ENCODE measurements at regions not wholly inside any gene's neighbourhood (a gene's known extent, or its start where the extent isn't known, plus 50 kb on each side); places are given as distances from the start of the nearest gene placed in this dataset.

GRCh38 chr7:54338319-54338718, 203.9 kb upstream of the VSTM2A start:
- Histone ChIP-seq H3K4me3 (ENCODE audit: control insufficient read depth in 1 of 2, extremely low read depth in 1 of 2, low read length in 1 of 2) (no peak overlapping the region), H3K27me3 (replicated peaks in 1 of 2; ENCODE audit: control insufficient read depth in 2 of 2, extremely low read depth in 1 of 2, insufficient read depth in 2 of 2, low read length in 1 of 2) (no peaks in the 10 kb centered on the region), H3K4me1 (ENCODE audit: control insufficient read depth in 1 of 2, extremely low read depth in 1 of 2, insufficient read depth in 2 of 2, low read length in 2 of 2) (no peaks in the 10 kb centered on the region), H3K9me3 (no peaks in the 10 kb centered on the region), H3K27ac (ENCODE audit: low read length) (no peak overlapping the region), H3K36me3 (ENCODE audit: control insufficient read depth in 2 of 2, extremely low read depth in 1 of 2, insufficient read depth in 1 of 2, low read length in 1 of 2) (no peaks in the 10 kb centered on the region)
- no CpG with 5 or more reads among the region's 3 CpGs for WGBS (ENCODE audit: insufficient coverage)
- no peaks in the 10 kb centered on the region for H3K4me1 Mint-ChIP-seq
- CTCF ChIA-PET = no interaction called here
- no peak overlapping the region for H3K4me3 Mint-ChIP-seq
- H3K27me3 Mint-ChIP-seq = no peaks in the 10 kb centered on the region
- DNase-seq = no peak
- H3K9me3 Mint-ChIP-seq = peaks cover 0 to 32% (median 30%) of the 10 kb centered on the region in 3 donors
- H3K27ac Mint-ChIP-seq = no peak overlapping the region
- no peaks in the 10 kb centered on the region for H3K36me3 Mint-ChIP-seq
- no peak for ATAC-seq (replicated peaks in 1 of 4)
- POLR2A ChIA-PET = interaction anchor here in 1 of 2 donors (0.8 kb wide), 1 partner anchor 47 kb away, joined by 3 read pairs; no protein-coding TSS in a partner anchor

GRCh38 chr7:54339073-54339472, 203.1 kb upstream of the VSTM2A start:
- H3K4me3 ChIP-seq (ENCODE audit: control insufficient read depth in 1 of 2, extremely low read depth in 1 of 2, low read length in 1 of 2) = no peak overlapping the region

DNA sequence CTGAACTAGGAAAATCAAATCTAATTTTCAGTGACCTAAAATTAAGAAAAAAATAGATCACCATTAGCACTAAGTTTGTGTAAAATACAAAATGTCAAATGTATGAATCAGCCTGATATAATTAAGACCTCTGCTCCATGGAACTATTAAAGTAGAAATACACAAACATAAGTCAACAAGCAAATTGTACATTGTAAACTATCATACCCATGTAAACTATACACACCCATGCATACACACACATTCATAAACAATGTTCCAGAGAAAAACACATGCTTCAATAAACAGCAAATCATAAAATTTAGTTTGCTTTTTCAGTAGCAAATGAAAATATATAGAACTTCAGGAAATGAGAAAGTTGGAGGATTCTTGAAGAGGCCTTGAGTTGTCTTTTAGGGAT, 199.7 kb upstream of the VSTM2A start:
- ATAC-seq (replicated peaks in 1 of 4) (no peak), DNase-seq (no peak)
- H3K9me3 ChIP-seq = no peaks in the 10 kb centered on the region

More at GRCh38 chr7:54339073-54339472, 203.1 kb upstream of the VSTM2A start:
- no peaks in the 10 kb centered on the region for H3K4me1 Mint-ChIP-seq
- no peaks in the 10 kb centered on the region for H3K9me3 ChIP-seq
- H3K27ac ChIP-seq (ENCODE audit: low read length) = no peak overlapping the region
- H3K36me3 ChIP-seq (ENCODE audit: control insufficient read depth in 2 of 2, extremely low read depth in 1 of 2, insufficient read depth in 1 of 2, low read length in 1 of 2) = no peaks in the 10 kb centered on the region
- ChIA-PET POLR2A (no interaction called here), CTCF (no interaction called here)
- no peak overlapping the region for H3K27ac Mint-ChIP-seq
- H3K4me3 Mint-ChIP-seq = no peak overlapping the region
- no peaks in the 10 kb centered on the region for H3K4me1 ChIP-seq (ENCODE audit: control insufficient read depth in 1 of 2, extremely low read depth in 1 of 2, insufficient read depth in 2 of 2, low read length in 2 of 2)
- H3K36me3 Mint-ChIP-seq = no peaks in the 10 kb centered on the region
- DNase-seq (no peak), ATAC-seq (replicated peaks in 1 of 4) (no peak)
- 93% methylated on average over 3 of the region's 4 CpGs for WGBS (ENCODE audit: insufficient coverage)
- peaks cover 0 to 28% (median 25%) of the 10 kb centered on the region in 3 donors for H3K9me3 Mint-ChIP-seq
- H3K27me3 Mint-ChIP-seq = no peaks in the 10 kb centered on the region
- no peaks in the 10 kb centered on the region for H3K27me3 ChIP-seq (replicated peaks in 1 of 2; ENCODE audit: control insufficient read depth in 2 of 2, extremely low read depth in 1 of 2, insufficient read depth in 2 of 2, low read length in 1 of 2)

DNA sequence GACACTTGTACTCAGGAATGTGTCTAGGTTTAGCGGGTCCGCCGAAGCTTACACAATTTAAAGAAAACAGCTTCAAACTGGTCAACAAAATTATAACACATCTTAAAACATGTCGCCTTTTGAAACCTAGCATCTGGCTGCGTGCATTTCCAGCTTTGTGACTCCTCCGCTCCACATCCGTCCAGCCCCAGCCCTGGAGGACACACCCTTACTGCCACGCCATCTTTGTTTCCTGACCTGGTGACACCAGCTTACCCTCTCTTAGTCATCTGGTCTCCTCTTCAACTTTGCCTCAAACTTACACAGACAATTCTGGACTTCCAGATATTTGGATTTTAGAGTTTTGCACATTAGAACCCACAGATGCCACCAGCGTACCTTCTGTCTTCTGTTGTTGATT, 198.7 kb upstream of the VSTM2A start:
- Histone ChIP-seq H3K4me3 (ENCODE audit: control insufficient read depth in 1 of 2, extremely low read depth in 1 of 2, low read length in 1 of 2) (no peak overlapping the region), H3K27me3 (replicated peaks in 1 of 2; ENCODE audit: control insufficient read depth in 2 of 2, extremely low read depth in 1 of 2, insufficient read depth in 2 of 2, low read length in 1 of 2) (no peaks in the 10 kb centered on the region), H3K9me3 (no peaks in the 10 kb centered on the region), H3K36me3 (ENCODE audit: control insufficient read depth in 2 of 2, extremely low read depth in 1 of 2, insufficient read depth in 1 of 2, low read length in 1 of 2) (no peaks in the 10 kb centered on the region), H3K27ac (ENCODE audit: low read length) (no peak overlapping the region), H3K4me1 (ENCODE audit: control insufficient read depth in 1 of 2, extremely low read depth in 1 of 2, insufficient read depth in 2 of 2, low read length in 2 of 2) (no peaks in the 10 kb centered on the region)
- peaks cover 9 to 28% (median 23%) of the 10 kb centered on the region in 3 donors for H3K9me3 Mint-ChIP-seq
- H3K4me3 Mint-ChIP-seq = no peak overlapping the region
- H3K27me3 Mint-ChIP-seq = no peaks in the 10 kb centered on the region
- DNase-seq = no peak
- no peaks in the 10 kb centered on the region for H3K36me3 Mint-ChIP-seq
- WGBS (ENCODE audit: insufficient coverage) = 91% methylated on average over 9 of the region's 9 CpGs
- CTCF ChIA-PET = no interaction called here
- POLR2A ChIA-PET = no interaction called here
- no peaks in the 10 kb centered on the region for H3K4me1 Mint-ChIP-seq
- no peak for ATAC-seq (replicated peaks in 1 of 4)
- no peak overlapping the region for H3K27ac Mint-ChIP-seq

More for the DNA sequence above, 199.7 kb upstream of the VSTM2A start:
- Histone ChIP-seq H3K4me3 (ENCODE audit: control insufficient read depth in 1 of 2, extremely low read depth in 1 of 2, low read length in 1 of 2) (no peak overlapping the region), H3K36me3 (ENCODE audit: control insufficient read depth in 2 of 2, extremely low read depth in 1 of 2, insufficient read depth in 1 of 2, low read length in 1 of 2) (no peaks in the 10 kb centered on the region), H3K4me1 (ENCODE audit: control insufficient read depth in 1 of 2, extremely low read depth in 1 of 2, insufficient read depth in 2 of 2, low read length in 2 of 2) (no peaks in the 10 kb centered on the region), H3K27me3 (replicated peaks in 1 of 2; ENCODE audit: control insufficient read depth in 2 of 2, extremely low read depth in 1 of 2, insufficient read depth in 2 of 2, low read length in 1 of 2) (no peaks in the 10 kb centered on the region), H3K27ac (ENCODE audit: low read length) (no peak overlapping the region)
- Mint-ChIP-seq H3K27me3 (no peaks in the 10 kb centered on the region), H3K9me3 (peaks cover under 1 to 23% (median 18%) of the 10 kb centered on the region in 3 donors), H3K4me1 (no peaks in the 10 kb centered on the region), H3K27ac (no peak overlapping the region), H3K4me3 (no peak overlapping the region), H3K36me3 (no peaks in the 10 kb centered on the region)
- CTCF ChIA-PET = no interaction called here
- POLR2A ChIA-PET = no interaction called here

- Histone ChIP-seq H3K9me3 (no peaks in the 10 kb centered on the region), H3K4me3 (ENCODE audit: control insufficient read depth in 1 of 2, extremely low read depth in 1 of 2, low read length in 1 of 2) (no peak overlapping the region), H3K27me3 (replicated peaks in 1 of 2; ENCODE audit: control insufficient read depth in 2 of 2, extremely low read depth in 1 of 2, insufficient read depth in 2 of 2, low read length in 1 of 2) (no peaks in the 10 kb centered on the region), H3K4me1 (ENCODE audit: control insufficient read depth in 1 of 2, extremely low read depth in 1 of 2, insufficient read depth in 2 of 2, low read length in 2 of 2) (no peaks in the 10 kb centered on the region), H3K27ac (ENCODE audit: low read length) (no peak overlapping the region), H3K36me3 (ENCODE audit: control insufficient read depth in 2 of 2, extremely low read depth in 1 of 2, insufficient read depth in 1 of 2, low read length in 1 of 2) (no peaks in the 10 kb centered on the region)
- Mint-ChIP-seq H3K4me3 (no peak overlapping the region), H3K27ac (no peak overlapping the region), H3K4me1 (no peaks in the 10 kb centered on the region), H3K27me3 (no peaks in the 10 kb centered on the region), H3K9me3 (peaks cover 9 to 32% (median 25%) of the 10 kb centered on the region in 3 donors), H3K36me3 (no peaks in the 10 kb centered on the region)
- ATAC-seq (replicated peaks in 1 of 4) (no peak), DNase-seq (no peak)
- WGBS (ENCODE audit: insufficient coverage) = 55% methylated on average over 1 of the region's 1 CpG
- ChIA-PET CTCF (no interaction called here), POLR2A (no interaction called here)
These were observed 196.4 kb upstream of the VSTM2A start for GRCh38 chr7:54345746-54346145.

GRCh38 chr7:54349229-54349628, 192.9 kb upstream of the VSTM2A start:
- Mint-ChIP-seq H3K9me3 (peaks cover 16 to 34% (median 23%) of the 10 kb centered on the region in 3 donors), H3K36me3 (no peaks in the 10 kb centered on the region), H3K4me1 (no peaks in the 10 kb centered on the region), H3K4me3 (no peak overlapping the region), H3K27me3 (no peaks in the 10 kb centered on the region), H3K27ac (no peak overlapping the region)
- no CpG with 5 or more reads among the region's 3 CpGs for WGBS (ENCODE audit: insufficient coverage)
- no peak for ATAC-seq (replicated peaks in 1 of 4)
- no peak for DNase-seq
- POLR2A ChIA-PET = no interaction called here
- Histone ChIP-seq H3K4me1 (ENCODE audit: control insufficient read depth in 1 of 2, extremely low read depth in 1 of 2, insufficient read depth in 2 of 2, low read length in 2 of 2) (no peaks in the 10 kb centered on the region), H3K4me3 (ENCODE audit: control insufficient read depth in 1 of 2, extremely low read depth in 1 of 2, low read length in 1 of 2) (no peak overlapping the region), H3K9me3 (no peaks in the 10 kb centered on the region), H3K27me3 (replicated peaks in 1 of 2; ENCODE audit: control insufficient read depth in 2 of 2, extremely low read depth in 1 of 2, insufficient read depth in 2 of 2, low read length in 1 of 2) (no peaks in the 10 kb centered on the region), H3K36me3 (ENCODE audit: control insufficient read depth in 2 of 2, extremely low read depth in 1 of 2, insufficient read depth in 1 of 2, low read length in 1 of 2) (no peaks in the 10 kb centered on the region), H3K27ac (ENCODE audit: low read length) (no peak overlapping the region)
- CTCF ChIA-PET = no interaction called here

DNA sequence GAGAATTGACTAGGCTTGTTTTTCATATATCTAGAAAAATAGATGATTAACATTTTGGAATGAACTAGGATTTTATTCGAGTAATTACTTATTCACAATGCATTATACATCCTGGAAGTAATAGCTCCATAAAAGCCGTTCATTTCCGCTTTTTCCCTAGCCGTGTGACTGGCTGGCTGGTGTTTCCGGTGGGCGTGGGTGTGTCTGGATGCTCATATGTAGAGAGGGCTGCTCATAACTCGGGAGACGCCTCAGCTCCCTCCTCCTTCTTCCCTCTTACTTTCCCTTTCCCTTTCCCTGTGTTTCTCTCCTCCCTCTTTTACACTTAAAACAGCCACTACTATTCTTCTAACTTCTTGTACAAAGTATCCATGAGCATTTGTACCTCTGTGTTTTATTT, 187.7 kb upstream of the VSTM2A start:
- Histone ChIP-seq H3K4me1 (ENCODE audit: control insufficient read depth in 1 of 2, extremely low read depth in 1 of 2, insufficient read depth in 2 of 2, low read length in 2 of 2) (no peaks in the 10 kb centered on the region), H3K27ac (ENCODE audit: low read length) (no peak overlapping the region), H3K36me3 (ENCODE audit: control insufficient read depth in 2 of 2, extremely low read depth in 1 of 2, insufficient read depth in 1 of 2, low read length in 1 of 2) (no peaks in the 10 kb centered on the region), H3K4me3 (ENCODE audit: control insufficient read depth in 1 of 2, extremely low read depth in 1 of 2, low read length in 1 of 2) (no peak overlapping the region), H3K9me3 (no peaks in the 10 kb centered on the region), H3K27me3 (replicated peaks in 1 of 2; ENCODE audit: control insufficient read depth in 2 of 2, extremely low read depth in 1 of 2, insufficient read depth in 2 of 2, low read length in 1 of 2) (no peaks in the 10 kb centered on the region)
- ChIA-PET CTCF (no interaction called here), POLR2A (no interaction called here)
- Mint-ChIP-seq H3K4me1 (no peaks in the 10 kb centered on the region), H3K27ac (no peak overlapping the region), H3K4me3 (no peak overlapping the region), H3K27me3 (no peaks in the 10 kb centered on the region), H3K9me3 (peaks cover 9 to 17% (median 13%) of the 10 kb centered on the region in 3 donors), H3K36me3 (no peaks in the 10 kb centered on the region)
- no peak for DNase-seq
- WGBS (ENCODE audit: insufficient coverage) = no CpG with 5 or more reads among the region's 8 CpGs
- ATAC-seq (replicated peaks in 1 of 4) = no peak

All from T-cell (primary cell).